ENCODE measurements at regions not wholly inside any gene's neighbourhood (a gene's known extent, or its start where the extent isn't known, plus 50 kb on each side); places are given as distances from the start of the nearest gene placed in this dataset.

GRCh38 chr16:85221771-85222154 lies 109.5 kb upstream of the CIBAR2 start:
- no peak overlapping the region for H3K4me3 Mint-ChIP-seq
- no peak for DNase-seq
- no peak overlapping the region for H3K4me2 ChIP-seq (replicated peaks; ENCODE audit: extremely low read depth, low read length, poor library complexity, severe bottlenecking)
- no peaks in the 10 kb centered on the region for H3K4me1 ChIP-seq (ENCODE audit: control insufficient read depth in 1 of 2, insufficient read depth in 2 of 2, low read length in 2 of 2)
- H4K20me1 ChIP-seq (ENCODE audit: insufficient read depth, low read length): no peaks in the 10 kb centered on the region
- H3K27ac ChIP-seq (ENCODE audit: low read depth in 1 of 2, low read length in 2 of 2): no peak overlapping the region
- H2AFZ ChIP-seq (ENCODE audit: insufficient read depth, low read depth, low read length, poor library complexity, severe bottlenecking): no peak overlapping the region
- H3K79me2 ChIP-seq (ENCODE audit: insufficient read depth, low read length): no peaks in the 10 kb centered on the region
- no peak for TF ChIP-seq CTCF (IDR thresholded peaks at IDR 0.05)
- H3K27me3 ChIP-seq (ENCODE audit: control insufficient read depth in 2 of 2, insufficient read depth in 2 of 2, low read length in 2 of 2): no peaks in the 10 kb centered on the region
- intact Hi-C loops (cut with micrococcal nuclease): no loop called here
- peaks cover 3% of the 10 kb centered on the region for H3K4me1 Mint-ChIP-seq
- WGBS (ENCODE audit: insufficient coverage): 94% methylated on average over 10 of the region's 12 CpGs
- H3K36me3 ChIP-seq (replicated peaks in 1 of 2; ENCODE audit: control insufficient read depth in 1 of 2, insufficient read depth in 2 of 2, low read length in 2 of 2): no peaks in the 10 kb centered on the region
- H3K27ac Mint-ChIP-seq: no peak overlapping the region
- no peak overlapping the region for H3K9ac ChIP-seq (ENCODE audit: insufficient read depth, low read length, poor library complexity, severe bottlenecking)
- peaks cover 0 to 4% (median 2%) of the 10 kb centered on the region in 7 donors for H3K9me3 Mint-ChIP-seq
- peaks cover 6 to 11% (median 6%) of the 10 kb centered on the region in 3 donors for H3K27me3 Mint-ChIP-seq (ENCODE audit: low read depth in 3 of 3)
- H3K9me3 ChIP-seq (replicated peaks in 1 of 2; ENCODE audit: control insufficient read depth in 1 of 2, insufficient read depth in 1 of 2, low read length in 2 of 2): no peaks in the 10 kb centered on the region
- H3K4me3 ChIP-seq (replicated peaks in 1 of 3; ENCODE audit: low read depth in 2 of 3, low read length in 3 of 3): no peak overlapping the region
- H3K36me3 Mint-ChIP-seq: no peaks in the 10 kb centered on the region

- peaks cover 6 to 13% (median 7%) of the 10 kb centered on the region in 3 donors for H3K27me3 Mint-ChIP-seq (ENCODE audit: low read depth in 3 of 3)
- H3K4me1 Mint-ChIP-seq: peaks cover 4% of the 10 kb centered on the region
- Histone ChIP-seq H3K9me3 (replicated peaks in 1 of 2; ENCODE audit: control insufficient read depth in 1 of 2, insufficient read depth in 1 of 2, low read length in 2 of 2) (no peaks in the 10 kb centered on the region), H3K27me3 (ENCODE audit: control insufficient read depth in 2 of 2, insufficient read depth in 2 of 2, low read length in 2 of 2) (no peaks in the 10 kb centered on the region), H3K4me2 (replicated peaks; ENCODE audit: extremely low read depth, low read length, poor library complexity, severe bottlenecking) (no peak overlapping the region), H4K20me1 (ENCODE audit: insufficient read depth, low read length) (no peaks in the 10 kb centered on the region), H3K36me3 (replicated peaks in 1 of 2; ENCODE audit: control insufficient read depth in 1 of 2, insufficient read depth in 2 of 2, low read length in 2 of 2) (no peaks in the 10 kb centered on the region), H3K4me3 (replicated peaks in 1 of 3; ENCODE audit: low read depth in 2 of 3, low read length in 3 of 3) (no peak overlapping the region), H3K9ac (ENCODE audit: insufficient read depth, low read length, poor library complexity, severe bottlenecking) (no peak overlapping the region), H3K4me1 (ENCODE audit: control insufficient read depth in 1 of 2, insufficient read depth in 2 of 2, low read length in 2 of 2) (no peaks in the 10 kb centered on the region), H3K27ac (ENCODE audit: low read depth in 1 of 2, low read length in 2 of 2) (no peak overlapping the region), H3K79me2 (ENCODE audit: insufficient read depth, low read length) (no peaks in the 10 kb centered on the region), H2AFZ (ENCODE audit: insufficient read depth, low read depth, low read length, poor library complexity, severe bottlenecking) (no peak overlapping the region)
- H3K36me3 Mint-ChIP-seq: no peaks in the 10 kb centered on the region
- H3K27ac Mint-ChIP-seq: no peak overlapping the region
- intact Hi-C loops (cut with micrococcal nuclease): no loop called here
- no peak for TF ChIP-seq CTCF (IDR thresholded peaks at IDR 0.05)
- peaks cover 0 to 4% (median 2%) of the 10 kb centered on the region in 7 donors for H3K9me3 Mint-ChIP-seq
- no peak overlapping the region for H3K4me3 Mint-ChIP-seq
- DNase-seq: no peak
- WGBS (ENCODE audit: insufficient coverage): 84% methylated on average over 15 of the region's 23 CpGs
Measured at GRCh38 chr16:85222155-85222863, 110.0 kb upstream of the CIBAR2 start.

All from CD14-positive monocyte (primary cell).